Fibroblast of lung (primary cell): ENCODE measurements at regions not wholly inside any gene's neighbourhood (a gene's known extent, or its start where the extent isn't known, plus 50 kb on each side); places are given as distances from the start of the nearest gene placed in this dataset.

Experiments used
- CTCF ChIP-seq, 2 donors: IDR thresholded peaks in 1 of 2; conservative IDR thresholded peaks in 1 of 2; 1 replicate in 1 of 2; 2 replicates in 1 of 2; pipeline ENCODE4 v1.5.1; 2011 to 2012; ENCODE audit warnings: low read length in 2 of 2, control low read depth in 1 of 2, inconsistent platforms in 1 of 2, low read depth in 1 of 2, mild to moderate bottlenecking in 1 of 2
- EZH2 ChIP-seq: IDR thresholded peaks from 2 replicates; pipeline ENCODE4 v1.5.1; 2012; ENCODE audit warnings: low read length, control low read depth, mild to moderate bottlenecking; ENCODE audit errors: missing control alignments

GRCh38 chr6:156013155-156013554 is 557.5 kb upstream of the NOX3 start:
- TF ChIP-seq CTCF (conservative IDR thresholded peaks at IDR 0.05 in 1 of 2, IDR thresholded peaks at IDR 0.05 in 1 of 2; ENCODE audit: low read depth in 1 of 2, low read length in 2 of 2), result no peak
- no peak for TF ChIP-seq EZH2
